Tibial nerve (tissue), 4 donors: ENCODE measurements at regions not wholly inside any gene's neighbourhood (a gene's known extent, or its start where the extent isn't known, plus 50 kb on each side); places are given as distances from the start of the nearest gene placed in this dataset.
"Not testable (repeated sequence)": the region's sequence is repeated elsewhere in the genome, so short reads cannot be mapped to it uniquely, and the experiment has no call there.

Experiments used
- DNase-seq, 2 donors: peaks; one replicate each; pipeline ENCODE4 v3.0.0-alpha.2; 2019; ENCODE audit warnings: low spot score in 2 of 2
- H3K27ac ChIP-seq, 4 donors: fragments of 200-600 bp; sonication (generic) in 3 of 4; one replicate each; pipeline ENCODE4 v1.5.1; 2017 to 2019; ENCODE audit warnings: mild to moderate bottlenecking in 1 of 4
- H3K27me3 ChIP-seq, 2 donors: fragments of 200-600 bp; sonication (generic) in 1 of 2; one replicate each; pipeline versions ENCODE4 v1.5.1 to v1.6.0; 2017 to 2019
- H3K36me3 ChIP-seq, 3 donors: fragments of 200-600 bp; sonication (generic); one replicate each; pipeline ENCODE4 v1.5.1; 2018 to 2019
- H3K4me1 ChIP-seq, 4 donors: fragments of 200-600 bp; sonication (generic) in 3 of 4; one replicate each; pipeline ENCODE4 v1.5.1; 2017 to 2019
- H3K4me3 ChIP-seq, 4 donors: fragments of 200-600 bp; sonication (generic) in 3 of 4; one replicate each; pipeline ENCODE4 v1.5.1; 2017 to 2019; ENCODE audit warnings: mild to moderate bottlenecking in 1 of 4, moderate library complexity in 1 of 4
- H3K9me3 ChIP-seq, 4 donors: fragments of 200-600 bp; sonication (generic) in 3 of 4; one replicate each; pipeline ENCODE4 v1.5.1; 2017 to 2019
- EP300 ChIP-seq, 2 donors: sonication (generic); formaldehyde crosslinking; IDR thresholded peaks; one replicate each; pipeline ENCODE4 v1.6.1; 2017; ENCODE audit warnings: antibody characterized with exemption in 2 of 2, mild to moderate bottlenecking in 1 of 2
- POLR2A ChIP-seq, 2 donors: fragments of 450-650 bp; IDR thresholded peaks; one replicate each; pipeline ENCODE4 v1.6.1; 2017; ENCODE audit warnings: antibody characterized with exemption in 2 of 2, mild to moderate bottlenecking in 2 of 2, moderate library complexity in 2 of 2
- WGBS, 2 donors: methylation state at CpG; one replicate each; pipeline ENCODE4 v1.1.5; 2018; 5-methylcytosine and 5-hydroxymethylcytosine counted together
- TF ChIP-seq, protein P1 (sequence below), 5 experiments: fragments of 200-600 bp in 3 of 5; fragments of 450-650 bp in 2 of 5; sonication (generic) in 3 of 5; IDR thresholded peaks; one replicate each; pipeline ENCODE4 v1.5.1; 2016 to 2019; ENCODE audit warnings: antibody characterized with exemption in 5 of 5, mild to moderate bottlenecking in 3 of 5, moderate library complexity in 2 of 5

DNA sequence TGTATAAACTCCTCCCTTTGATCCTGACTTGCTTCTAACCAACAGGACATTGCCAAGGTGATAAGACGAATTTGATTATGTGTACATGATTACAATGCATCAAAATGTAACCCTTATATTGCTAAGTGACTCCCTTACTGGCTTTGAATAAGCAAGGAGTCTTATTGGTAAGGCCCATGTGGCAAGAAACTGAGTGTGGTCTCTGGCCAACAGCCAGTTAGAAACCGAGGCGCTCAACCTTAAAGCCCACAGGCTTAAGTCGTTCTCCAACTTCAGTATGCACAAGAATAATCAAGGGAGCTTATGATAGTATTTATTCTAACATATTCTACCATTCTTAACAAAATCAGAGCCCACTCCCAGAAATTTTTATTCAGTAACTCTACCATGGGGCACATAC, 374.2 kb upstream of the F9 start:
- no peak overlapping the region for H3K27ac ChIP-seq
- no peak overlapping the region for H3K4me3 ChIP-seq
- H3K36me3 ChIP-seq: no peaks in the 10 kb centered on the region
- DNase-seq: no peak
- H3K4me1 ChIP-seq: no peaks in the 10 kb centered on the region
- TF ChIP-seq, protein P1, sequence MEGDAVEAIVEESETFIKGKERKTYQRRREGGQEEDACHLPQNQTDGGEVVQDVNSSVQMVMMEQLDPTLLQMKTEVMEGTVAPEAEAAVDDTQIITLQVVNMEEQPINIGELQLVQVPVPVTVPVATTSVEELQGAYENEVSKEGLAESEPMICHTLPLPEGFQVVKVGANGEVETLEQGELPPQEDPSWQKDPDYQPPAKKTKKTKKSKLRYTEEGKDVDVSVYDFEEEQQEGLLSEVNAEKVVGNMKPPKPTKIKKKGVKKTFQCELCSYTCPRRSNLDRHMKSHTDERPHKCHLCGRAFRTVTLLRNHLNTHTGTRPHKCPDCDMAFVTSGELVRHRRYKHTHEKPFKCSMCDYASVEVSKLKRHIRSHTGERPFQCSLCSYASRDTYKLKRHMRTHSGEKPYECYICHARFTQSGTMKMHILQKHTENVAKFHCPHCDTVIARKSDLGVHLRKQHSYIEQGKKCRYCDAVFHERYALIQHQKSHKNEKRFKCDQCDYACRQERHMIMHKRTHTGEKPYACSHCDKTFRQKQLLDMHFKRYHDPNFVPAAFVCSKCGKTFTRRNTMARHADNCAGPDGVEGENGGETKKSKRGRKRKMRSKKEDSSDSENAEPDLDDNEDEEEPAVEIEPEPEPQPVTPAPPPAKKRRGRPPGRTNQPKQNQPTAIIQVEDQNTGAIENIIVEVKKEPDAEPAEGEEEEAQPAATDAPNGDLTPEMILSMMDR (IDR thresholded peaks at IDR 0.05): no peak
- H3K9me3 ChIP-seq: no peaks in the 10 kb centered on the region
- 64 to 69% methylated on average over 4 of the region's 4 CpGs for WGBS, 2 donors
- H3K27me3 ChIP-seq: no peaks in the 10 kb centered on the region

DNA sequence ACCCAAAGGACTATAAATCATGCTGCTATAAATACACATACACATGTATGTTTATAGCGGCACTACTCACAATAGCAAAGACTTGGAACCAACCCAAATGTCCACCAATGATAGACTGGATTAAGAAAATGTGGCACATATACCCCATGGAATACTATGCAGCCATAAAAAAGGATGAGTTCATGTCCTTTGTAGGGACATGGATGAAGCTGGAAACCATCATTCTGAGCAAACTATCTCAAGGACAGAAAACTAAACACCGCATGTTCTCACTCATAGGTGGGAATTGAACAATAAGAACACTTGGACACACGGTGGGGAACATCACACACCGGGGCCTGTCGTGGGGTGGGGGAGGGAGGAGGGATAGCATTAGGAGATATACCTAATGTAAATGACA, 383.9 kb upstream of the F9 start:
- H3K4me3 ChIP-seq, H3K27ac ChIP-seq, H3K9me3 ChIP-seq, H3K4me1 ChIP-seq, H3K27me3 ChIP-seq, H3K36me3 ChIP-seq, DNase-seq: not testable (repeated sequence)
- WGBS, 2 donors: 87 to 92% methylated on average over 5 of the region's 5 CpGs

DNA sequence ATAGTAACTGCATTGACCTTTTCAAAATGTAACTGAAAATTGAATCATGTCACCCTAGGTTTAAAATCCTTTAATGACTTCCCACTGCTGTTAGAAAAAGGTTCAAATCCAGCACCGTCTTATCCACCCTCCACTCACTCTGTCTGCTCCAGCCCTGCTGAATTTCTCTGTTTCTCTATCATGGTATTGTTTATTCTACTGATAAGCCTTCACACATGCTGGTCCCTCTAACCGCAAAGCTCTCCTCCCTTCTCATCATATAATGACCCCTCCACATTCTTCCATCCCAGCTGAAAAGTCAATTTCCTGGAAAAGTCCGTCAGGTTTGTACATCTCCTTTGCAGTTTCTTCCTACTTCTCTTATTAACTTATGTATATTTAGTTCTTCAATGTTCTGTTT, 389.2 kb upstream of the F9 start:
- DNase-seq: no peak
- Histone ChIP-seq H3K27ac (no peak overlapping the region), H3K9me3 (no peaks in the 10 kb centered on the region), H3K4me1 (no peaks in the 10 kb centered on the region), H3K4me3 (no peak overlapping the region), H3K27me3 (no peaks in the 10 kb centered on the region), H3K36me3 (no peaks in the 10 kb centered on the region)
- WGBS, 2 donors: 75 to 76% methylated on average over 3 of the region's 3 CpGs
- TF ChIP-seq POLR2A (IDR thresholded peaks at IDR 0.05): no peak
- no peak for TF ChIP-seq EP300 (IDR thresholded peaks at IDR 0.05)
- TF ChIP-seq, protein P1 (IDR thresholded peaks at IDR 0.05): no peak

DNA sequence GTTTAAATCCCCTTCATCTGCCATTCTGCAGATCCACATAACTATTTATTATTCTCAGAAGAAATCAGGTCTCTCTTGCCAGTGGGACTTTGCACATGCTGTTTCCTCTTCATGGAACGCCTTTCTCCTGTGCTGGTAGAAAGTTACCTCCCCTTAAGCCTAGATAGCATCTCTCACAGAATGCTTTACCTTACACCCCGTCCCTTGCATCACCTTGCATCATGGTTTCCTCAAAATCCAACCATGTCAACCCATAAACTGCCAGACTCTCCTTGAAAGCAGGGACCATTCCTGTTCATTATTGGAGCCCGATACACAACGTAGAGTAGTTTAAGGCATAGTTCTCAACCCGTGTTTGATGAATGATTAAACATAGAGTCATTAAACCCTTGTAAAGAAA, 396.2 kb upstream of the F9 start:
- Histone ChIP-seq H3K4me3 (no peak overlapping the region), H3K27ac (no peak overlapping the region), H3K27me3 (no peaks in the 10 kb centered on the region), H3K36me3 (no peaks in the 10 kb centered on the region), H3K4me1 (no peaks in the 10 kb centered on the region), H3K9me3 (no peaks in the 10 kb centered on the region)
- DNase-seq: no peak
- WGBS, 2 donors: 83 to 88% methylated on average over 5 of the region's 5 CpGs
- TF ChIP-seq POLR2A (IDR thresholded peaks at IDR 0.05): no peak
- TF ChIP-seq, protein P1 (IDR thresholded peaks at IDR 0.05): no peak
- no peak for TF ChIP-seq EP300 (IDR thresholded peaks at IDR 0.05)

DNA sequence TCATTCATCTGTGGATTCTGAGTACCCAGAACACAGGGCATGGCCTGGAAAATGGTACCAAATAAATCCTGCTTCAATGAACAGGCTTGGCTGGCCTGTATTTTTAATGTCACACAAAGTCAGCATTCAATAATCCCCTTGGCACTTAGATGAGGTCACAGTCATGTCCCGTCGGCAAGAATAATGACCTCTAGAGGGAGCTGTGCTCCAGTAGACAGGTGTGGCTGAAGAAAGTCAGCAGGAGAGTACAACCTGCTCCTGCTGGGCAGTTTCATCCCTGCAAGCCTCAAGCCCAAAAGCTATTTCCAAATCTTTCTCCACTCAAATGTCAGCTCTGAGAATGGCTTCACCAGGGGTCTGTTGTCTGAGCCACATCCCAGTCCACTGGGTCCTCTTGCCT, 404.0 kb upstream of the F9 start:
- 10% methylated on average over 2 of the region's 2 CpGs; no CpG with 5 or more reads in 1 of the 2 donors for WGBS, 2 donors

DNA sequence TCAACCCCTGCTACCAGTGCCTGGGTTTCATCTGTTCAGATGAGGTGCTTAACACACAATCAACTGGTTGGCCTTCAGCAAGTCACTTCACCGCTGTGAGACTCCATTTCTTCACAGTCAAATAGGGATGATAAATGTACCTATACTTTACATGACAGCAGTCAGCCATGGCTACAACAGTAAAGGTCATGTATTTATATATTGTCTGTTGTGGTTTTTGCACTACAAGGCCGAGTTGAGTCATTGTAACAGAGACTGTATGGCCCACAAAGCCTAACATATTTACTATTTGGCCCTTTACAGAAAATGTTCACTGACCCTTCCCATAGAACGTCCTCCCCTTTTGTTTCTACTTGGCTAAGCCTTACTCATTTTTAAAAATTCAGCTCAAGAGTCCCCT, 404.6 kb upstream of the F9 start:
- WGBS, 2 donors: 63 to 82% methylated on average over 3 of the region's 3 CpGs
- TF ChIP-seq EP300 (IDR thresholded peaks at IDR 0.05) (no peak), POLR2A (IDR thresholded peaks at IDR 0.05) (no peak)
- TF ChIP-seq, protein P1 (IDR thresholded peaks at IDR 0.05): no peak

More for the DNA sequence above, 404.0 kb upstream of the F9 start:
- no peaks in the 10 kb centered on the region for H3K27me3 ChIP-seq
- no peaks in the 10 kb centered on the region for H3K36me3 ChIP-seq
- DNase-seq: no peak
- H3K27ac ChIP-seq: no peak overlapping the region
- no peaks in the 10 kb centered on the region for H3K9me3 ChIP-seq
- TF ChIP-seq POLR2A (IDR thresholded peaks at IDR 0.05): no peak
- no peak for TF ChIP-seq EP300 (IDR thresholded peaks at IDR 0.05)
- TF ChIP-seq, protein P1 (IDR thresholded peaks at IDR 0.05): no peak
- no peaks in the 10 kb centered on the region for H3K4me1 ChIP-seq
- no peak overlapping the region for H3K4me3 ChIP-seq

More for the DNA sequence above, 404.6 kb upstream of the F9 start:
- no peak overlapping the region for H3K27ac ChIP-seq
- no peak for DNase-seq
- H3K4me3 ChIP-seq: no peak overlapping the region
- no peaks in the 10 kb centered on the region for H3K4me1 ChIP-seq
- no peaks in the 10 kb centered on the region for H3K36me3 ChIP-seq
- no peaks in the 10 kb centered on the region for H3K9me3 ChIP-seq
- no peaks in the 10 kb centered on the region for H3K27me3 ChIP-seq
